ENCODE measurements at regions not wholly inside any gene's neighbourhood (a gene's known extent, or its start where the extent isn't known, plus 50 kb on each side); places are given as distances from the start of the nearest gene placed in this dataset.

DNA sequence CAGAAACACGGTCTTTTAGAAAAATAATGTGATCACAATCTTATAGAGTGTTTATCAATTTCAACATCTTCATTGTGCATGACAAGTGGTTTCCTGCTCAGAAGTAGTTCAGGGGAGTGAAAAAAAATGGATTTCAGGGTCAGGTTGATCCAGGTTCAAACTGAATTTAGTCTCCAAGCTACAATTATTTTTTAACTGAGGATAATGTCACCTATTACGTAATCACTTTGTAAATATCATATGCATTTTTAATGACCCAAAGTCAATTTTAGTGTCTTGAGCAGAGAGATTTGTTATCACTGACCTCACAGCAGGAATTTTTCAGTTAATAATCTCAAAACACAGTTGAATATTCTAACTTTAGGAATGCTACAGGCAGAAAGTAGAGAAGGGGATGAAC, 627.2 kb upstream of the LUZP2 start:
- no peak for TF ChIP-seq POLR2A (IDR thresholded peaks at IDR 0.05)
- TF ChIP-seq, protein P1, sequence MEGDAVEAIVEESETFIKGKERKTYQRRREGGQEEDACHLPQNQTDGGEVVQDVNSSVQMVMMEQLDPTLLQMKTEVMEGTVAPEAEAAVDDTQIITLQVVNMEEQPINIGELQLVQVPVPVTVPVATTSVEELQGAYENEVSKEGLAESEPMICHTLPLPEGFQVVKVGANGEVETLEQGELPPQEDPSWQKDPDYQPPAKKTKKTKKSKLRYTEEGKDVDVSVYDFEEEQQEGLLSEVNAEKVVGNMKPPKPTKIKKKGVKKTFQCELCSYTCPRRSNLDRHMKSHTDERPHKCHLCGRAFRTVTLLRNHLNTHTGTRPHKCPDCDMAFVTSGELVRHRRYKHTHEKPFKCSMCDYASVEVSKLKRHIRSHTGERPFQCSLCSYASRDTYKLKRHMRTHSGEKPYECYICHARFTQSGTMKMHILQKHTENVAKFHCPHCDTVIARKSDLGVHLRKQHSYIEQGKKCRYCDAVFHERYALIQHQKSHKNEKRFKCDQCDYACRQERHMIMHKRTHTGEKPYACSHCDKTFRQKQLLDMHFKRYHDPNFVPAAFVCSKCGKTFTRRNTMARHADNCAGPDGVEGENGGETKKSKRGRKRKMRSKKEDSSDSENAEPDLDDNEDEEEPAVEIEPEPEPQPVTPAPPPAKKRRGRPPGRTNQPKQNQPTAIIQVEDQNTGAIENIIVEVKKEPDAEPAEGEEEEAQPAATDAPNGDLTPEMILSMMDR (IDR thresholded peaks at IDR 0.05), result no peak
